ENCODE measurements at regions not wholly inside any gene's neighbourhood (a gene's known extent, or its start where the extent isn't known, plus 50 kb on each side); places are given as distances from the start of the nearest gene placed in this dataset.

DNA sequence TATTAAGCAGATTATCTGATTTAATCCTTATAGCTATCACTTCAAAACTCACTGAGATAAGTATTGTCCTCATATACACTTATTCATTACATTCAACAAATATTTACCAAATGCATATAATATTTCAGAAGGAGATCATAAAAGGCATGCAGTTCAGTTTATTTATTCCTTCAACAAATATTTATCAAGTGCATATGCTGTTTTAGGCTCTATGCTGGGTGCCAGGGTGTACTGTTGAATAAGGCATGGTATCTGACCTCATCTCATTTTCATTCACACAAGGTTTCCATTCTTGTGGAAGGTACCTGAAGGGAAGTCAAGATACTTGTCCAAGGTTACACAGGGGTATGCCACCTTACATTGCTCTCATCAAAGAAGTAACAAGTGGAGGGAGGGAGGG, 213.0 kb downstream of the INSIG2 start (continued):
- TF ChIP-seq, protein P1, sequence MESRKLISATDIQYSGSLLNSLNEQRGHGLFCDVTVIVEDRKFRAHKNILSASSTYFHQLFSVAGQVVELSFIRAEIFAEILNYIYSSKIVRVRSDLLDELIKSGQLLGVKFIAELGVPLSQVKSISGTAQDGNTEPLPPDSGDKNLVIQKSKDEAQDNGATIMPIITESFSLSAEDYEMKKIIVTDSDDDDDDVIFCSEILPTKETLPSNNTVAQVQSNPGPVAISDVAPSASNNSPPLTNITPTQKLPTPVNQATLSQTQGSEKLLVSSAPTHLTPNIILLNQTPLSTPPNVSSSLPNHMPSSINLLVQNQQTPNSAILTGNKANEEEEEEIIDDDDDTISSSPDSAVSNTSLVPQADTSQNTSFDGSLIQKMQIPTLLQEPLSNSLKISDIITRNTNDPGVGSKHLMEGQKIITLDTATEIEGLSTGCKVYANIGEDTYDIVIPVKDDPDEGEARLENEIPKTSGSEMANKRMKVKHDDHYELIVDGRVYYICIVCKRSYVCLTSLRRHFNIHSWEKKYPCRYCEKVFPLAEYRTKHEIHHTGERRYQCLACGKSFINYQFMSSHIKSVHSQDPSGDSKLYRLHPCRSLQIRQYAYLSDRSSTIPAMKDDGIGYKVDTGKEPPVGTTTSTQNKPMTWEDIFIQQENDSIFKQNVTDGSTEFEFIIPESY (CRISPR knock-in tag; IDR thresholded peaks at IDR 0.05): no peak

DNA sequence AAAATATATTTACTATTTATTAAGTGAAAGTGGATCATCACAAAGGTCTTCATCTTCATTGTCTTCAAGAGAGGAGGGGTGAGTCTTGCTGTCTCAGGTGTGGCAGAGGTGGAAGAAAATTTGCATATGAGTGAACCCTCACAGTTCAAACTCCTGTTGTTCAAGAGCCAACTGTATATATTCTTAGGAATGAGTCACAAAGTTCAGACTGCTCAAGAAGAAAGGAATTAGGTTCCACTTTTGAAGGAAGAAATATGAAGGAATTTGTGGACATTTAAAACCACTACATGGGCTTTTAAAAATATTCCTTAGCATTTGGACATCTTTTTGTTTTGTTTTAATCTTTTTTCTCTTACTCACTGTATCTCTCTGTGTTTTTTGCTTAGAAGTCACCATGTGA, 212.6 kb downstream of the INSIG2 start:
- H3K4me3 ChIP-seq: no peak overlapping the region
- H3K4me2 ChIP-seq (ENCODE audit: insufficient read depth, low read length): no peak overlapping the region
- intact Hi-C loops (cut with micrococcal nuclease) (no loop called here), in situ Hi-C loops (cut with MboI) (no loop called here)
- no peak for ATAC-seq
- no peaks in the 10 kb centered on the region for H3K9me3 ChIP-seq (replicated peaks; ENCODE audit: control insufficient read depth, insufficient read depth, low read depth, low read length)
- no peak overlapping the region for H2AFZ ChIP-seq (ENCODE audit: low read depth, low read length)
- DNase-seq (ENCODE audit: extremely low read depth in 1 of 4, low spot score in 3 of 4): no peak
- H3K9ac ChIP-seq (ENCODE audit: insufficient read depth in 1 of 2, low read depth in 2 of 2, low read length in 2 of 2): no peak overlapping the region
- no peaks in the 10 kb centered on the region for H4K20me1 ChIP-seq (replicated peaks; ENCODE audit: control insufficient read depth, insufficient read depth, low read length)
- no peaks in the 10 kb centered on the region for H3K27me3 ChIP-seq (ENCODE audit: control insufficient read depth in 2 of 2, insufficient read depth in 2 of 2, low read length in 2 of 2)
- BruUV-seq (replicated peaks): no TSS peak
- no peak overlapping the region for H3K27ac ChIP-seq (ENCODE audit: extremely low read depth, low read depth, low read length)
- POLR2A ChIA-PET: interaction anchor here (1.5 kb wide), 1 partner anchor 9 kb away, joined by 4 read pairs; no protein-coding TSS in a partner anchor
- no peaks in the 10 kb centered on the region for H3K36me3 ChIP-seq (ENCODE audit: control insufficient read depth, insufficient read depth, low read length)
- no peak for FAIRE-seq
- no peaks in the 10 kb centered on the region for H3K79me2 ChIP-seq (ENCODE audit: control insufficient read depth, insufficient read depth, low read length)
- TF ChIP-seq NBN (IDR thresholded peaks at IDR 0.05; ENCODE audit: low read depth) (no peak), XRCC5 (IDR thresholded peaks at IDR 0.05; ENCODE audit: low read depth, low read length) (no peak), ZNF263 (CRISPR knock-in tag; IDR thresholded peaks at IDR 0.05; ENCODE audit: borderline replicate concordance) (no peak)
- TF ChIP-seq, protein P2, sequence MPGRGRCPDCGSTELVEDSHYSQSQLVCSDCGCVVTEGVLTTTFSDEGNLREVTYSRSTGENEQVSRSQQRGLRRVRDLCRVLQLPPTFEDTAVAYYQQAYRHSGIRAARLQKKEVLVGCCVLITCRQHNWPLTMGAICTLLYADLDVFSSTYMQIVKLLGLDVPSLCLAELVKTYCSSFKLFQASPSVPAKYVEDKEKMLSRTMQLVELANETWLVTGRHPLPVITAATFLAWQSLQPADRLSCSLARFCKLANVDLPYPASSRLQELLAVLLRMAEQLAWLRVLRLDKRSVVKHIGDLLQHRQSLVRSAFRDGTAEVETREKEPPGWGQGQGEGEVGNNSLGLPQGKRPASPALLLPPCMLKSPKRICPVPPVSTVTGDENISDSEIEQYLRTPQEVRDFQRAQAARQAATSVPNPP (IDR thresholded peaks at IDR 0.05; ENCODE audit: borderline replicate concordance, insufficient read depth, insufficient read length): no peak
- TF ChIP-seq, protein P3, sequence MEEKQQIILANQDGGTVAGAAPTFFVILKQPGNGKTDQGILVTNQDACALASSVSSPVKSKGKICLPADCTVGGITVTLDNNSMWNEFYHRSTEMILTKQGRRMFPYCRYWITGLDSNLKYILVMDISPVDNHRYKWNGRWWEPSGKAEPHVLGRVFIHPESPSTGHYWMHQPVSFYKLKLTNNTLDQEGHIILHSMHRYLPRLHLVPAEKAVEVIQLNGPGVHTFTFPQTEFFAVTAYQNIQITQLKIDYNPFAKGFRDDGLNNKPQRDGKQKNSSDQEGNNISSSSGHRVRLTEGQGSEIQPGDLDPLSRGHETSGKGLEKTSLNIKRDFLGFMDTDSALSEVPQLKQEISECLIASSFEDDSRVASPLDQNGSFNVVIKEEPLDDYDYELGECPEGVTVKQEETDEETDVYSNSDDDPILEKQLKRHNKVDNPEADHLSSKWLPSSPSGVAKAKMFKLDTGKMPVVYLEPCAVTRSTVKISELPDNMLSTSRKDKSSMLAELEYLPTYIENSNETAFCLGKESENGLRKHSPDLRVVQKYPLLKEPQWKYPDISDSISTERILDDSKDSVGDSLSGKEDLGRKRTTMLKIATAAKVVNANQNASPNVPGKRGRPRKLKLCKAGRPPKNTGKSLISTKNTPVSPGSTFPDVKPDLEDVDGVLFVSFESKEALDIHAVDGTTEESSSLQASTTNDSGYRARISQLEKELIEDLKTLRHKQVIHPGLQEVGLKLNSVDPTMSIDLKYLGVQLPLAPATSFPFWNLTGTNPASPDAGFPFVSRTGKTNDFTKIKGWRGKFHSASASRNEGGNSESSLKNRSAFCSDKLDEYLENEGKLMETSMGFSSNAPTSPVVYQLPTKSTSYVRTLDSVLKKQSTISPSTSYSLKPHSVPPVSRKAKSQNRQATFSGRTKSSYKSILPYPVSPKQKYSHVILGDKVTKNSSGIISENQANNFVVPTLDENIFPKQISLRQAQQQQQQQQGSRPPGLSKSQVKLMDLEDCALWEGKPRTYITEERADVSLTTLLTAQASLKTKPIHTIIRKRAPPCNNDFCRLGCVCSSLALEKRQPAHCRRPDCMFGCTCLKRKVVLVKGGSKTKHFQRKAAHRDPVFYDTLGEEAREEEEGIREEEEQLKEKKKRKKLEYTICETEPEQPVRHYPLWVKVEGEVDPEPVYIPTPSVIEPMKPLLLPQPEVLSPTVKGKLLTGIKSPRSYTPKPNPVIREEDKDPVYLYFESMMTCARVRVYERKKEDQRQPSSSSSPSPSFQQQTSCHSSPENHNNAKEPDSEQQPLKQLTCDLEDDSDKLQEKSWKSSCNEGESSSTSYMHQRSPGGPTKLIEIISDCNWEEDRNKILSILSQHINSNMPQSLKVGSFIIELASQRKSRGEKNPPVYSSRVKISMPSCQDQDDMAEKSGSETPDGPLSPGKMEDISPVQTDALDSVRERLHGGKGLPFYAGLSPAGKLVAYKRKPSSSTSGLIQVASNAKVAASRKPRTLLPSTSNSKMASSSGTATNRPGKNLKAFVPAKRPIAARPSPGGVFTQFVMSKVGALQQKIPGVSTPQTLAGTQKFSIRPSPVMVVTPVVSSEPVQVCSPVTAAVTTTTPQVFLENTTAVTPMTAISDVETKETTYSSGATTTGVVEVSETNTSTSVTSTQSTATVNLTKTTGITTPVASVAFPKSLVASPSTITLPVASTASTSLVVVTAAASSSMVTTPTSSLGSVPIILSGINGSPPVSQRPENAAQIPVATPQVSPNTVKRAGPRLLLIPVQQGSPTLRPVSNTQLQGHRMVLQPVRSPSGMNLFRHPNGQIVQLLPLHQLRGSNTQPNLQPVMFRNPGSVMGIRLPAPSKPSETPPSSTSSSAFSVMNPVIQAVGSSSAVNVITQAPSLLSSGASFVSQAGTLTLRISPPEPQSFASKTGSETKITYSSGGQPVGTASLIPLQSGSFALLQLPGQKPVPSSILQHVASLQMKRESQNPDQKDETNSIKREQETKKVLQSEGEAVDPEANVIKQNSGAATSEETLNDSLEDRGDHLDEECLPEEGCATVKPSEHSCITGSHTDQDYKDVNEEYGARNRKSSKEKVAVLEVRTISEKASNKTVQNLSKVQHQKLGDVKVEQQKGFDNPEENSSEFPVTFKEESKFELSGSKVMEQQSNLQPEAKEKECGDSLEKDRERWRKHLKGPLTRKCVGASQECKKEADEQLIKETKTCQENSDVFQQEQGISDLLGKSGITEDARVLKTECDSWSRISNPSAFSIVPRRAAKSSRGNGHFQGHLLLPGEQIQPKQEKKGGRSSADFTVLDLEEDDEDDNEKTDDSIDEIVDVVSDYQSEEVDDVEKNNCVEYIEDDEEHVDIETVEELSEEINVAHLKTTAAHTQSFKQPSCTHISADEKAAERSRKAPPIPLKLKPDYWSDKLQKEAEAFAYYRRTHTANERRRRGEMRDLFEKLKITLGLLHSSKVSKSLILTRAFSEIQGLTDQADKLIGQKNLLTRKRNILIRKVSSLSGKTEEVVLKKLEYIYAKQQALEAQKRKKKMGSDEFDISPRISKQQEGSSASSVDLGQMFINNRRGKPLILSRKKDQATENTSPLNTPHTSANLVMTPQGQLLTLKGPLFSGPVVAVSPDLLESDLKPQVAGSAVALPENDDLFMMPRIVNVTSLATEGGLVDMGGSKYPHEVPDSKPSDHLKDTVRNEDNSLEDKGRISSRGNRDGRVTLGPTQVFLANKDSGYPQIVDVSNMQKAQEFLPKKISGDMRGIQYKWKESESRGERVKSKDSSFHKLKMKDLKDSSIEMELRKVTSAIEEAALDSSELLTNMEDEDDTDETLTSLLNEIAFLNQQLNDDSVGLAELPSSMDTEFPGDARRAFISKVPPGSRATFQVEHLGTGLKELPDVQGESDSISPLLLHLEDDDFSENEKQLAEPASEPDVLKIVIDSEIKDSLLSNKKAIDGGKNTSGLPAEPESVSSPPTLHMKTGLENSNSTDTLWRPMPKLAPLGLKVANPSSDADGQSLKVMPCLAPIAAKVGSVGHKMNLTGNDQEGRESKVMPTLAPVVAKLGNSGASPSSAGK (IDR thresholded peaks at IDR 0.05): no peak
- no peaks in the 10 kb centered on the region for H3K4me1 ChIP-seq (replicated peaks in 1 of 2; ENCODE audit: control insufficient read depth in 2 of 2, insufficient read depth in 2 of 2, low read length in 2 of 2)
- no peaks in the 10 kb centered on the region for H3K9me1 ChIP-seq (ENCODE audit: control insufficient read depth, insufficient read depth, low read length)
- CTCF ChIA-PET (ENCODE audit: low intra/inter-chr PET ratio): no interaction called here

Data from K562 (cell line).